PC-9 (cell line): ENCODE measurements at regions not wholly inside any gene's neighbourhood (a gene's known extent, or its start where the extent isn't known, plus 50 kb on each side); places are given as distances from the start of the nearest gene placed in this dataset.
"Not testable (repeated sequence)": the region's sequence is repeated elsewhere in the genome, so short reads cannot be mapped to it uniquely, and the experiment has no call there.

Experiments
- BruUV-seq: library from RNA; stranded (reverse); fragments of 400-500 nt; replicated peaks from 2 replicates; lab custom pipeline; 2021; lab: Mats Ljungman, UMichigan
- CTCF ChIA-PET: fragments of 300-600 bp; sonication (Branson Sonifier 250); formaldehyde crosslinking; loops from one replicate; lab custom pipeline; 2022; ENCODE audit warnings: antibody characterized with exemption; lab: Charles Lee
- POLR2A ChIA-PET: fragments of 300-600 bp; sonication (Branson Sonifier 250); formaldehyde crosslinking; loops from one replicate; lab custom pipeline; 2022; ENCODE audit warnings: antibody characterized with exemption; ENCODE audit not compliant: unreplicated experiment; lab: Charles Lee
- DNase-seq, 2 experiments: peaks; one replicate each; pipeline versions ENCODE4 v3.0.0 to v3.0.0-alpha.2; 2015 to 2022; ENCODE audit warnings: mixed read lengths in 1 of 2
- H2AFZ ChIP-seq: fragments of 200-600 bp; sonication (generic); 2 replicates; pipeline ENCODE4 v1.8.1; 2017; ENCODE audit warnings: antibody characterized with exemption
- H3F3A ChIP-seq: fragments of 200-600 bp; sonication (generic); 2 replicates; pipeline ENCODE4 v1.8.1; 2017; ENCODE audit warnings: antibody characterized with exemption, mild to moderate bottlenecking, low read depth; ENCODE audit not compliant: insufficient read depth
- H3K27ac ChIP-seq: fragments of 200-600 bp; sonication (generic); 2 replicates; pipeline ENCODE4 v1.6.1; 2016; ENCODE audit warnings: mixed run types
- H3K27me3 ChIP-seq: fragments of 200-600 bp; sonication (generic); 2 replicates; pipeline ENCODE4 v1.6.1; 2016; ENCODE audit warnings: low read depth, mixed run types; ENCODE audit not compliant: insufficient read depth
- H3K36me3 ChIP-seq: fragments of 200-600 bp; sonication (generic); 2 replicates; pipeline ENCODE4 v1.6.1; 2016; ENCODE audit warnings: low read depth, mixed run types
- H3K4me1 ChIP-seq: fragments of 200-600 bp; sonication (generic); replicated peaks from 2 replicates; pipeline ENCODE4 v1.6.1; 2016; ENCODE audit warnings: mixed run types; ENCODE audit not compliant: insufficient read depth
- H3K4me2 ChIP-seq: fragments of 200-600 bp; sonication (generic); 2 replicates; pipeline ENCODE4 v1.6.1; 2017; ENCODE audit warnings: mixed run types
- H3K4me3 ChIP-seq: fragments of 200-600 bp; sonication (generic); 2 replicates; pipeline ENCODE4 v1.6.1; 2016; ENCODE audit warnings: mixed run types
- H3K79me2 ChIP-seq: fragments of 200-600 bp; sonication (generic); 2 replicates; pipeline ENCODE4 v1.6.1; 2017; ENCODE audit warnings: low read depth, mixed run types
- H3K9me2 ChIP-seq: fragments of 200-600 bp; sonication (generic); 2 replicates; pipeline ENCODE4 v1.8.1; 2017; ENCODE audit warnings: mild to moderate bottlenecking; ENCODE audit not compliant: insufficient read depth
- H3K9me3 ChIP-seq: fragments of 200-600 bp; sonication (generic); 2 replicates; pipeline ENCODE4 v1.8.1; 2016; ENCODE audit warnings: low read depth; ENCODE audit not compliant: insufficient read depth
- H4K20me1 ChIP-seq: fragments of 200-600 bp; sonication (generic); 2 replicates; pipeline ENCODE4 v1.8.1; 2017; ENCODE audit not compliant: insufficient read depth
- CTCF ChIP-seq: fragments of 200-600 bp; sonication (generic); conservative IDR thresholded peaks from 2 replicates; pipeline ENCODE4 v1.6.1; 2017; ENCODE audit warnings: mixed run types, antibody characterized with exemption, mild to moderate bottlenecking, moderate library complexity
- EZH2 ChIP-seq: fragments of 200-600 bp; sonication (generic); IDR thresholded peaks from 2 replicates; pipeline ENCODE4 v1.8.0; 2017; ENCODE audit warnings: antibody characterized with exemption, low read depth
- intact Hi-C: fragments of 100-400 bp; cut with micrococcal nuclease; formaldehyde crosslinking; loops from one replicate; pipeline ENCODE4 v1.10.0; 2022; ENCODE audit not compliant: unreplicated experiment

GRCh38 chr17:11176549-11176948, 64.5 kb upstream of the SHISA6 start:
- no peaks in the 10 kb centered on the region for H4K20me1 ChIP-seq
- no peaks in the 10 kb centered on the region for H3F3A ChIP-seq
- H3K27ac ChIP-seq, result no peak overlapping the region
- no peaks in the 10 kb centered on the region for H3K9me2 ChIP-seq
- H3K4me1 ChIP-seq, result no peaks in the 10 kb centered on the region
- no peak for TF ChIP-seq CTCF
- no peak for TF ChIP-seq EZH2
- H3K79me2 ChIP-seq, result no peaks in the 10 kb centered on the region
- BruUV-seq, result no TSS peak
- H3K4me3 ChIP-seq, result no peak overlapping the region
- H3K27me3 ChIP-seq, result peaks cover 10% of the 10 kb centered on the region
- DNase-seq, result no peak
- intact Hi-C loops, result no loop called here
- CTCF ChIA-PET, result no interaction called here
- H2AFZ ChIP-seq, result no peak overlapping the region
- no peaks in the 10 kb centered on the region for H3K9me3 ChIP-seq
- POLR2A ChIA-PET, result no interaction called here
- no peaks in the 10 kb centered on the region for H3K36me3 ChIP-seq
- no peak overlapping the region for H3K4me2 ChIP-seq

GRCh38 chr17:11170881-11171280, 70.1 kb upstream of the SHISA6 start:
- H3K9me2 ChIP-seq, result no peaks in the 10 kb centered on the region
- no peaks in the 10 kb centered on the region for H3K9me3 ChIP-seq
- H2AFZ ChIP-seq, result no peak overlapping the region
- H3K4me1 ChIP-seq, result no peaks in the 10 kb centered on the region
- no peak for TF ChIP-seq CTCF
- no peak for TF ChIP-seq EZH2
- H3F3A ChIP-seq, result no peaks in the 10 kb centered on the region
- H3K79me2 ChIP-seq, result no peaks in the 10 kb centered on the region
- no peaks in the 10 kb centered on the region for H3K36me3 ChIP-seq
- H3K27ac ChIP-seq, result no peak overlapping the region
- H3K4me2 ChIP-seq, result no peak overlapping the region
- intact Hi-C loops, result no loop called here
- POLR2A ChIA-PET, result no interaction called here
- peaks cover 15% of the 10 kb centered on the region for H3K27me3 ChIP-seq
- no peak overlapping the region for H3K4me3 ChIP-seq
- no TSS peak for BruUV-seq
- CTCF ChIA-PET, result no interaction called here
- no peak for DNase-seq
- H4K20me1 ChIP-seq, result no peaks in the 10 kb centered on the region

DNA sequence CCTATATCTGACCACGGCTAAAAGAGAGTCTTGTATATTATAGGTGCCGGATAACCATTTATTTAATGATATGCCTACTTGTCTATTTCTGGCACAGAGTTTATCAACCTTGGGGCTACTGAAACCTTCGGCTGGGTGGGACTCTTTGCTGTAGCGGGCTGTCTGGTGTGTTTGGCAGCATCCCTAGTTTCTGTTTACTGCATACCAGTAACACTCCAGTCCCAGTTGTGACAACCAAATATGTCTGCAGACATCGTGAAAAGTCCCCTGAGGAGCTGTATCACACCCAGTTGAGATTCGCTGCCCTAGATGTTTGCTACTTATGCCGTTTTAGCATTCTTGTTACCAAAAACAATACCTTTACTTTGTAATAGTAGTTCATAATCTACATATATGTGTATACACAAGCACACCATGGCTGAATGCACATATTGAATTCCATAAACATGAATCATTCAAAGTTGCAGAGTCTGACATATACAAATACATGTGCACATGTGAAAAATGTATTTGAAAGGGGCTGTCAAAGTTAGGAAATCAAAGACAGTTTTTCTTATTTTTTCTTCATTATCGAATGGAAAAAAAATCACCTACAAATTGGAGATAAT, 89.1 kb upstream of the SHISA6 start:
- Histone ChIP-seq H2AFZ (no peak overlapping the region), H4K20me1 (no peaks in the 10 kb centered on the region), H3K4me2 (no peak overlapping the region), H3K9me2 (no peaks in the 10 kb centered on the region), H3K4me3 (no peak overlapping the region), H3K27ac (no peak overlapping the region), H3K9me3 (no peaks in the 10 kb centered on the region), H3F3A (no peaks in the 10 kb centered on the region), H3K79me2 (no peaks in the 10 kb centered on the region), H3K27me3 (peaks cover 17% of the 10 kb centered on the region), H3K36me3 (no peaks in the 10 kb centered on the region), H3K4me1 (no peaks in the 10 kb centered on the region)
- TF ChIP-seq CTCF (no peak), EZH2 (no peak)
- intact Hi-C loops, result no loop called here
- no TSS peak for BruUV-seq
- DNase-seq, result no peak
- ChIA-PET POLR2A (no interaction called here), CTCF (no interaction called here)

DNA sequence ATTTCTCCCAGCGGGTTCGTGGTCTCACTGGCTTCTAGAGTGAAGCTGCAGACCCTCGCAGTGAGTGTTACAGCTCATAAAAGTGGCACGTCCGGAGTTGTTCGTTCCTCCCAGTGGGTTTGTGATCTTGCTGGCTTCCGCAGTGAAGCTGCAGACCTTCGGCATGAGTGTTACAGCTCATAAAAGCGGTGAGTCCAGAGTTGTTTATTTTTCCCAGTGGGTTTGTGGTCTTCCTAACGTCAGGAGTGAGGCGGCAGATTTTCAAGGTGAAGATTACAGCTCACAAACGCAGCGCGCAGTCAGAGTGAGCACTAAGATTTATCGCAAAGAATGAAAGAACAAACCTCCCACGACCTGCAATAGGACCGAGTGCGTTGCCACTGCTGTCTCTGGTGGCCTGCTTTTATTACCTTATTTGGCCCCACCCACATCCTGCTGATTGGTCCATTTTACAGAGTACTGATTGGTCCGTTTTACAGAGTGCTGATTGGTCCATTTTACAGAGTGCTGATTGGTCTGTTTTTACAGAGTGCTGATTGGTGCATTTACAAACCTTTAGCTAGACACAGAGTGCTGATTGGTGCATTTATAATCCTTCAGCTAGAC, 90.0 kb upstream of the SHISA6 start:
- POLR2A ChIA-PET, result not testable (repeated sequence)

More for the DNA sequence above, 90.0 kb upstream of the SHISA6 start:
- BruUV-seq, H2AFZ ChIP-seq, H4K20me1 ChIP-seq, H3K4me2 ChIP-seq, H3K9me2 ChIP-seq, H3K36me3 ChIP-seq, H3K27ac ChIP-seq, DNase-seq, H3F3A ChIP-seq, H3K79me2 ChIP-seq, CTCF ChIA-PET, H3K4me3 ChIP-seq, intact Hi-C loops, H3K9me3 ChIP-seq, H3K4me1 ChIP-seq: not testable (repeated sequence)
- H3K27me3 ChIP-seq, result peaks cover 17% of the 10 kb centered on the region
